Neural cell (in vitro differentiated cells): ENCODE measurements at regions not wholly inside any gene's neighbourhood (a gene's known extent, or its start where the extent isn't known, plus 50 kb on each side); places are given as distances from the start of the nearest gene placed in this dataset.

Experiments used
- H2AFZ ChIP-seq: fragments of 200-600, 300-800 bp; sonication (generic), shearing (Covaris generic); 2 replicates; pipeline ENCODE4 v1.6.0; 2014; ENCODE audit warnings: low read depth, mild to moderate bottlenecking, antibody characterized with exemption, low read length, moderate library complexity
- H3F3A ChIP-seq: fragments of 200-600 bp; shearing (Covaris generic); 2 replicates; pipeline ENCODE4 v1.6.1; 2016; ENCODE audit warnings: mild to moderate bottlenecking, moderate library complexity, mixed read lengths, antibody characterized with exemption, low read length; ENCODE audit not compliant: insufficient read depth, poor library complexity, severe bottlenecking
- H3K27ac ChIP-seq: fragments of 200-600, 300-800 bp; sonication (generic), shearing (Covaris generic); 2 replicates; pipeline ENCODE4 v1.5.1; 2014; ENCODE audit warnings: mild to moderate bottlenecking, low read length, moderate library complexity
- H3K27me3 ChIP-seq: fragments of 300-800, 200-600 bp; sonication (generic), shearing (Covaris generic); 2 replicates; pipeline ENCODE4 v1.6.0; 2014; ENCODE audit warnings: mild to moderate bottlenecking, low read depth, low read length, moderate library complexity; ENCODE audit not compliant: insufficient read depth
- H3K36me3 ChIP-seq: fragments of 300-800, 200-600 bp; sonication (generic), shearing (Covaris generic); 2 replicates; pipeline ENCODE4 v1.5.1; 2014; ENCODE audit warnings: mild to moderate bottlenecking, antibody characterized with exemption, low read length, moderate library complexity; ENCODE audit not compliant: insufficient read depth
- H3K4me2 ChIP-seq: fragments of 300-800, 200-600 bp; sonication (generic), shearing (Covaris generic); 2 replicates; pipeline ENCODE4 v1.6.0; 2014; ENCODE audit warnings: mild to moderate bottlenecking, low read length
- H3K4me3 ChIP-seq: fragments of 300-800, 200-600 bp; sonication (generic), shearing (Covaris generic); 2 replicates; pipeline ENCODE4 v1.5.1; 2014; ENCODE audit warnings: mild to moderate bottlenecking, low read length, moderate library complexity
- H3K79me2 ChIP-seq: fragments of 200-600 bp; shearing (Covaris generic); replicated peaks from 2 replicates; pipeline ENCODE4 v1.6.0; 2014; ENCODE audit warnings: mild to moderate bottlenecking, low read length, moderate library complexity; ENCODE audit not compliant: insufficient read depth
- H3K9ac ChIP-seq: fragments of 300-800, 200-600 bp; sonication (generic), shearing (Covaris generic); 2 replicates; pipeline ENCODE4 v1.6.1; 2016; ENCODE audit warnings: mild to moderate bottlenecking, low read length, mixed read lengths
- H3K9me2 ChIP-seq: fragments of 200-600 bp; shearing (Covaris generic); 2 replicates; pipeline ENCODE4 v1.6.1; 2016; ENCODE audit warnings: mild to moderate bottlenecking, low read length, mixed read lengths; ENCODE audit not compliant: insufficient read depth
- H3K9me3 ChIP-seq: fragments of 200-600, 300-800 bp; sonication (generic), shearing (Covaris generic); 2 replicates; pipeline ENCODE4 v1.6.1; 2016; ENCODE audit warnings: mild to moderate bottlenecking, mixed run types, low read length, moderate library complexity, mixed read lengths
- H4K20me1 ChIP-seq: fragments of 200-600 bp; shearing (Covaris generic); 2 replicates; pipeline ENCODE4 v1.6.1; 2016; ENCODE audit warnings: mild to moderate bottlenecking, mixed run types; ENCODE audit not compliant: insufficient read depth
- MXI1 ChIP-seq: fragments of 450-650 bp; conservative IDR thresholded peaks from 2 replicates; pipeline ENCODE4 v1.6.1; 2014; ENCODE audit warnings: antibody characterized with exemption, mild to moderate bottlenecking; ENCODE audit not compliant: poor library complexity, severe bottlenecking
- POLR2AphosphoS5 ChIP-seq: IDR thresholded peaks from 2 replicates; pipeline ENCODE4 v1.6.1; 2012
- SMC3 ChIP-seq: fragments of 450-650 bp; conservative IDR thresholded peaks from 2 replicates; pipeline ENCODE4 v1.6.1; 2014; ENCODE audit warnings: antibody characterized with exemption, mild to moderate bottlenecking, moderate library complexity; ENCODE audit not compliant: poor library complexity
- TAF1 ChIP-seq: IDR thresholded peaks from 2 replicates; pipeline ENCODE4 v1.6.1; 2012; ENCODE audit warnings: low read depth
- TF ChIP-seq, protein P1 (sequence below): fragments of 450-650 bp; IDR thresholded peaks from 2 replicates; pipeline ENCODE4 v1.5.1; 2014; ENCODE audit warnings: antibody characterized with exemption, mild to moderate bottlenecking, moderate library complexity; ENCODE audit not compliant: poor library complexity, severe bottlenecking
- TF ChIP-seq, protein P2 (sequence below): IDR thresholded peaks from 2 replicates; pipeline ENCODE4 v1.6.1; 2012; ENCODE audit warnings: borderline replicate concordance

DNA sequence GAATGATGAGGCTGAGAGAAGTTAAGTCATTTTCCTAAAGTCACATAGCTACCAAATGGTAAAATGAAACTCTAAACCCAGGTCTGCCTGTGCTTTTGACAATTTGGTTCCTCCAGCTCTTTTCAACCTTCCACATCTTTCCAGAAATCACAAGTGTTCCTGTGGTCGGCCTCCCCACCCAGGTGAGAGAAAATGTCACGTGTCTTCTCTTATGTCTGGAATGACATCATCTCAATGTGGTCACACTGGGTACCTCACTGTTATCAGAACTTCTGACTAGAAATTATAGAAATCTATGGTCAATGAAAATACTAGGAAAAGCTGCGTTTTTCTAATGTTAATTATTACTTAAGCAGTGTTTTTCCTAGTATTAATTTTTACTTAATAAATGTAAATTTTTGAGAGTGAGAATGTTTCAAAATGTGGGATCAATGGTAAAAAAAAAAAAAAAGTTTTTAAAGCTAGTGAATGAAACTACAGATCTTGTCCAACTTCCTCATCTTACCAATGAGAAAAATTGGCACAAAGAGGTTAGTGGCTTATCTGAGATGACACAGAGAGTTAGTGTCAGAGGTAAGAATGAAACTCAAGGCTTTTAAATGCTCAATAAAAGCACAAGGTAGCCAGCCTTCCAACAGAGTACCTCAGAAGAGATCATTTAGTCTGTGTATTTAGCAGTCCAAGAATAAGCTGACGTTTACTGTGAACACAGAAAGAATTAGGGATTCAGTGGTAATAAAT, 228.7 kb upstream of the NR4A3 start:
- H3K4me2 ChIP-seq, result no peak overlapping the region
- no peak overlapping the region for H3K4me3 ChIP-seq
- H3F3A ChIP-seq, result no peaks in the 10 kb centered on the region
- H3K27me3 ChIP-seq, result no peaks in the 10 kb centered on the region
- no peak overlapping the region for H3K9ac ChIP-seq
- H4K20me1 ChIP-seq, result no peaks in the 10 kb centered on the region
- H2AFZ ChIP-seq, result no peak overlapping the region
- H3K9me3 ChIP-seq, result no peaks in the 10 kb centered on the region
- no peaks in the 10 kb centered on the region for H3K36me3 ChIP-seq
- H3K27ac ChIP-seq, result no peak overlapping the region
- TF ChIP-seq TAF1 (no peak), SMC3 (no peak)
- H3K9me2 ChIP-seq, result no peaks in the 10 kb centered on the region
- H3K79me2 ChIP-seq, result no peaks in the 10 kb centered on the region

DNA sequence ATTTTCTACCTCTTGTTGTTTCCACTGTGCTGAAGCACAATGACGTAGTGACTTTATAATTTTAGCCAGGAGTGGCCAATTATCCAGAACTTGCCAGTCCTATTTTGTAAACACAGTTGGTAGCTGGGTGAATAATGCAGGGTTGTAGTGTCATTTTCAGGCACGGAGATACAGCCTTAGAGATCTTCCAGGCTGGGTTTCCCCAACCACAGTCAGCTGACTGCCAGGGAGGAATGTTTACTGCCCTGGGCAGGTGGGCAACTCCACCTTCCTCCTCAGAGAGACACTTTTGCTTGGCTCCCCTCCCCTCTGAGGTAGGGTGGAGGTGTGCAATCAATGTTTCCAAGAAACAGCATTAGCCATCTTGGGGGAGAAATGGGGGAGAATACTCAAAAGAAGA, 228.1 kb upstream of the NR4A3 start:
- no peaks in the 10 kb centered on the region for H3K27me3 ChIP-seq
- no peak overlapping the region for H3K9ac ChIP-seq

DNA sequence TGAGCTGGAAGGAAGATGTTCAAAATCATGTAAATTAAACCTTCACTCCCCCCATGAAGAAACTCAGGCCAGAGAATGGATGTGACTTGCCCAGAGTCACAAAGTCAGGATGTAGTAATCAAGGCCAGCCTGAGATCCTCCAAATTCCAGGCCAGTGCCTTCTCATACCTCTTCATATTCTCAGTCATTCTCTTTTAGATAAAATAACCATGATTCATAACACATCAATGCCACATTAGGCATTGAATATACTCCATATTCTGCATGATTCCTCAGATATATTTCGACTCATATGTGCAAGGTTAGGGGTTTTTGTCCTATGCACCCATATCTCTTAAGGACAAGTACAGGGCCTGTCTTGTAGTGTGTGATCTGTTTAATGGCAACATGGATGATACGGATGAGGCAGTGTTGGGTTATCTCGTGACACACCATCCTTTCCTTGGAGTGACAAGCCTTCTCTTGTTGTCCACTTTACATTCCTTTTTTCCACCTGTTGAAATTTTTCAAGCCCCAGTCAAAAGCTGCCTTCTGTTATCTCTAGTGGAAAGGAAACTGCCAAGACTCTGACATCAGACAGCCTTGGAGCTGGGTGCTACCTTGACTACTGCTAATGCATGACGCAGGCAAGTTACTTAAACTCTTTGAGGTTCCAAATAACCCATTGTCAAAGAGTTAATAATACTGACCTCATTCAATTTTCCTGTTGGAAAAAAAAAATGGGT, 227.5 kb upstream of the NR4A3 start:
- no peaks in the 10 kb centered on the region for H3K27me3 ChIP-seq
- H3K79me2 ChIP-seq, result no peaks in the 10 kb centered on the region
- H3F3A ChIP-seq, result no peaks in the 10 kb centered on the region
- H4K20me1 ChIP-seq, result no peaks in the 10 kb centered on the region
- no peak overlapping the region for H3K27ac ChIP-seq
- H3K9ac ChIP-seq, result no peak overlapping the region
- no peaks in the 10 kb centered on the region for H3K36me3 ChIP-seq
- no peaks in the 10 kb centered on the region for H3K9me2 ChIP-seq
- TF ChIP-seq MXI1, result no peak
- H3K4me3 ChIP-seq, result no peak overlapping the region
- no peaks in the 10 kb centered on the region for H3K9me3 ChIP-seq
- H2AFZ ChIP-seq, result no peak overlapping the region
- no peak overlapping the region for H3K4me2 ChIP-seq

More for the DNA sequence above, 228.1 kb upstream of the NR4A3 start:
- no peaks in the 10 kb centered on the region for H3K79me2 ChIP-seq
- no peaks in the 10 kb centered on the region for H3F3A ChIP-seq
- no peak overlapping the region for H2AFZ ChIP-seq
- H3K4me2 ChIP-seq, result no peak overlapping the region
- H3K4me3 ChIP-seq, result no peak overlapping the region
- no peaks in the 10 kb centered on the region for H4K20me1 ChIP-seq
- H3K27ac ChIP-seq, result no peak overlapping the region
- H3K9me3 ChIP-seq, result no peaks in the 10 kb centered on the region
- no peaks in the 10 kb centered on the region for H3K36me3 ChIP-seq
- H3K9me2 ChIP-seq, result no peaks in the 10 kb centered on the region
- TF ChIP-seq, protein P1, sequence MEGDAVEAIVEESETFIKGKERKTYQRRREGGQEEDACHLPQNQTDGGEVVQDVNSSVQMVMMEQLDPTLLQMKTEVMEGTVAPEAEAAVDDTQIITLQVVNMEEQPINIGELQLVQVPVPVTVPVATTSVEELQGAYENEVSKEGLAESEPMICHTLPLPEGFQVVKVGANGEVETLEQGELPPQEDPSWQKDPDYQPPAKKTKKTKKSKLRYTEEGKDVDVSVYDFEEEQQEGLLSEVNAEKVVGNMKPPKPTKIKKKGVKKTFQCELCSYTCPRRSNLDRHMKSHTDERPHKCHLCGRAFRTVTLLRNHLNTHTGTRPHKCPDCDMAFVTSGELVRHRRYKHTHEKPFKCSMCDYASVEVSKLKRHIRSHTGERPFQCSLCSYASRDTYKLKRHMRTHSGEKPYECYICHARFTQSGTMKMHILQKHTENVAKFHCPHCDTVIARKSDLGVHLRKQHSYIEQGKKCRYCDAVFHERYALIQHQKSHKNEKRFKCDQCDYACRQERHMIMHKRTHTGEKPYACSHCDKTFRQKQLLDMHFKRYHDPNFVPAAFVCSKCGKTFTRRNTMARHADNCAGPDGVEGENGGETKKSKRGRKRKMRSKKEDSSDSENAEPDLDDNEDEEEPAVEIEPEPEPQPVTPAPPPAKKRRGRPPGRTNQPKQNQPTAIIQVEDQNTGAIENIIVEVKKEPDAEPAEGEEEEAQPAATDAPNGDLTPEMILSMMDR, result no peak

DNA sequence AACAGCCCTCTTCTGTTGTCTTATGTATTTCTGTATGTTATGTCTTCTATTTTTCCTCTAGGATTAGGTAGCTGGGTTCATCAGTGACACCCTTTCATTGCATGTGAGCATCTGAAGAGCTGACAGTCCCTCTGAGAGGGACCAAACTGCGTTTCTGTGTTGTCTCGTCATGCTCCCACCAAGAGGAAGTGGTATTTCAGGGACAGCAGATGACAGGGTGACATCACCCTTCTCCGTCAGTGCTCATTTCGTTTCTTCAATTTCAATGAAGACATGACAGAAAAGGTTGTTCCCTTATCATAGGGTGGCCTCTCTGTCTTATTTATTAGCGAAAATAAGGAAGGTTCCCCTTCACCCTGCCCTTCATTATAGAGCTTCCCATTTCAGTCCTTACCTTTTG, 225.9 kb upstream of the NR4A3 start:
- no peak overlapping the region for H3K4me2 ChIP-seq
- H3K27ac ChIP-seq, result no peak overlapping the region
- no peaks in the 10 kb centered on the region for H3F3A ChIP-seq
- H4K20me1 ChIP-seq, result no peaks in the 10 kb centered on the region
- H3K79me2 ChIP-seq, result no peaks in the 10 kb centered on the region
- H3K9me2 ChIP-seq, result no peaks in the 10 kb centered on the region
- H3K9me3 ChIP-seq, result no peaks in the 10 kb centered on the region
- no peaks in the 10 kb centered on the region for H3K27me3 ChIP-seq
- no peaks in the 10 kb centered on the region for H3K36me3 ChIP-seq
- no peak overlapping the region for H2AFZ ChIP-seq
- TF ChIP-seq SMC3, result no peak
- TF ChIP-seq, protein P2, sequence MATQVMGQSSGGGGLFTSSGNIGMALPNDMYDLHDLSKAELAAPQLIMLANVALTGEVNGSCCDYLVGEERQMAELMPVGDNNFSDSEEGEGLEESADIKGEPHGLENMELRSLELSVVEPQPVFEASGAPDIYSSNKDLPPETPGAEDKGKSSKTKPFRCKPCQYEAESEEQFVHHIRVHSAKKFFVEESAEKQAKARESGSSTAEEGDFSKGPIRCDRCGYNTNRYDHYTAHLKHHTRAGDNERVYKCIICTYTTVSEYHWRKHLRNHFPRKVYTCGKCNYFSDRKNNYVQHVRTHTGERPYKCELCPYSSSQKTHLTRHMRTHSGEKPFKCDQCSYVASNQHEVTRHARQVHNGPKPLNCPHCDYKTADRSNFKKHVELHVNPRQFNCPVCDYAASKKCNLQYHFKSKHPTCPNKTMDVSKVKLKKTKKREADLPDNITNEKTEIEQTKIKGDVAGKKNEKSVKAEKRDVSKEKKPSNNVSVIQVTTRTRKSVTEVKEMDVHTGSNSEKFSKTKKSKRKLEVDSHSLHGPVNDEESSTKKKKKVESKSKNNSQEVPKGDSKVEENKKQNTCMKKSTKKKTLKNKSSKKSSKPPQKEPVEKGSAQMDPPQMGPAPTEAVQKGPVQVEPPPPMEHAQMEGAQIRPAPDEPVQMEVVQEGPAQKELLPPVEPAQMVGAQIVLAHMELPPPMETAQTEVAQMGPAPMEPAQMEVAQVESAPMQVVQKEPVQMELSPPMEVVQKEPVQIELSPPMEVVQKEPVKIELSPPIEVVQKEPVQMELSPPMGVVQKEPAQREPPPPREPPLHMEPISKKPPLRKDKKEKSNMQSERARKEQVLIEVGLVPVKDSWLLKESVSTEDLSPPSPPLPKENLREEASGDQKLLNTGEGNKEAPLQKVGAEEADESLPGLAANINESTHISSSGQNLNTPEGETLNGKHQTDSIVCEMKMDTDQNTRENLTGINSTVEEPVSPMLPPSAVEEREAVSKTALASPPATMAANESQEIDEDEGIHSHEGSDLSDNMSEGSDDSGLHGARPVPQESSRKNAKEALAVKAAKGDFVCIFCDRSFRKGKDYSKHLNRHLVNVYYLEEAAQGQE, result no peak
- TF ChIP-seq POLR2AphosphoS5, result no peak
- no peak overlapping the region for H3K4me3 ChIP-seq
- no peak overlapping the region for H3K9ac ChIP-seq
